ENCODE measurements at regions not wholly inside any gene's neighbourhood (a gene's known extent, or its start where the extent isn't known, plus 50 kb on each side); places are given as distances from the start of the nearest gene placed in this dataset.
A peak's percentile ranks its signal among the peaks of the same experiment; 100 is the strongest.
"Not testable (repeated sequence)": the region's sequence is repeated elsewhere in the genome, so short reads cannot be mapped to it uniquely, and the experiment has no call there.

- Mint-ChIP-seq H3K4me3 (no peak overlapping the region), H3K36me3 (no peaks in the 10 kb centered on the region), H3K27me3 (no peaks in the 10 kb centered on the region), H3K27ac (no peak overlapping the region), H3K9me3 (peaks cover 3 to 20% (median 5%) of the 10 kb centered on the region in 8 donors), H3K4me1 (peaks cover 0 to under 1% (median under 1%) of the 10 kb centered on the region in 4 donors)
- no peak overlapping the region for H3K27ac ChIP-seq (ENCODE audit: low read depth, low read length)
- ChIA-PET CTCF (ENCODE audit: partially characterized antibody) (interaction anchor here (1.4 to 1.5 kb wide), 2 partner anchors 11 to 13 kb away, joined by 3 read pairs; no protein-coding TSS in a partner anchor), POLR2A (ENCODE audit: partially characterized antibody) (interaction anchor here (1.2 kb wide), 1 partner anchor 9 kb away, joined by 3 read pairs; no protein-coding TSS in a partner anchor)
- no peak for DNase-seq
- H3K27me3 ChIP-seq (ENCODE audit: insufficient read depth, low read length): no peaks in the 10 kb centered on the region
- no peaks in the 10 kb centered on the region for H3K9me3 ChIP-seq (ENCODE audit: control insufficient read depth in 1 of 2, low read length in 2 of 2)
- H3K36me3 ChIP-seq (ENCODE audit: insufficient read depth, low read length): no peaks in the 10 kb centered on the region
- no peaks in the 10 kb centered on the region for H3K4me1 ChIP-seq (ENCODE audit: insufficient read depth, low read length)
- H3K4me3 ChIP-seq (ENCODE audit: low read length in 2 of 2): no peak overlapping the region
- intact Hi-C loops (cut with micrococcal nuclease): no loop called here
Observed at GRCh38 chr5:100676817-100677631, 141.8 kb downstream of the FAM174A start.

GRCh38 chr5:100682625-100683024 is 147.5 kb downstream of the FAM174A start:
- no peak for DNase-seq
- no peaks in the 10 kb centered on the region for H3K36me3 ChIP-seq (ENCODE audit: insufficient read depth, low read length)
- Mint-ChIP-seq H3K36me3 (peaks cover 2 to 8% of the 10 kb centered on the region in 2 donors), H3K27ac (peak overlapping the region in 2 of 7 donors; percentile 14 to 47), H3K4me3 (no peak overlapping the region), H3K9me3 (peaks cover 5 to 46% (median 27%) of the 10 kb centered on the region in 8 donors), H3K4me1 (peaks cover 0 to 2% (median under 1%) of the 10 kb centered on the region in 4 donors), H3K27me3 (no peaks in the 10 kb centered on the region)
- H3K27ac ChIP-seq (ENCODE audit: low read depth, low read length): no peak overlapping the region
- intact Hi-C loops (cut with micrococcal nuclease): no loop called here
- no peaks in the 10 kb centered on the region for H3K4me1 ChIP-seq (ENCODE audit: insufficient read depth, low read length)
- CTCF ChIA-PET (ENCODE audit: partially characterized antibody): no interaction called here
- H3K27me3 ChIP-seq (ENCODE audit: insufficient read depth, low read length): no peaks in the 10 kb centered on the region
- H3K4me3 ChIP-seq (ENCODE audit: low read length in 2 of 2): no peak overlapping the region
- POLR2A ChIA-PET (ENCODE audit: partially characterized antibody): no interaction called here
- peaks cover 0 to 8% of the 10 kb centered on the region in 2 donors for H3K9me3 ChIP-seq (ENCODE audit: control insufficient read depth in 1 of 2, low read length in 2 of 2)

GRCh38 chr5:100683881-100684280 is 148.7 kb downstream of the FAM174A start:
- intact Hi-C loops (cut with micrococcal nuclease): no loop called here
- CTCF ChIA-PET (ENCODE audit: partially characterized antibody): interaction anchor here (1.1 kb wide), 1 partner anchor 24 kb away, joined by 3 read pairs; no protein-coding TSS in a partner anchor
- peaks cover 2 to 8% of the 10 kb centered on the region in 2 donors for H3K36me3 Mint-ChIP-seq

GRCh38 chr5:100685122-100685521 is 149.9 kb downstream of the FAM174A start:
- intact Hi-C loops (cut with micrococcal nuclease); CTCF ChIA-PET (ENCODE audit: partially characterized antibody); H3K27me3 ChIP-seq (ENCODE audit: insufficient read depth, low read length); H3K27ac Mint-ChIP-seq; POLR2A ChIA-PET (ENCODE audit: partially characterized antibody); H3K27ac ChIP-seq (ENCODE audit: low read depth, low read length); H3K9me3 ChIP-seq (ENCODE audit: control insufficient read depth in 1 of 2, low read length in 2 of 2); H3K36me3 ChIP-seq (ENCODE audit: insufficient read depth, low read length); H3K36me3 Mint-ChIP-seq; H3K4me1 ChIP-seq (ENCODE audit: insufficient read depth, low read length); H3K27me3 Mint-ChIP-seq; H3K4me3 ChIP-seq (ENCODE audit: low read length in 2 of 2); H3K4me3 Mint-ChIP-seq; H3K4me1 Mint-ChIP-seq; DNase-seq: not testable (repeated sequence)
- H3K9me3 Mint-ChIP-seq: peaks cover 2 to 39% (median 26%) of the 10 kb centered on the region in 8 donors

More at GRCh38 chr5:100683881-100684280, 148.7 kb downstream of the FAM174A start:
- Histone ChIP-seq H3K27me3 (ENCODE audit: insufficient read depth, low read length) (no peaks in the 10 kb centered on the region), H3K27ac (ENCODE audit: low read depth, low read length) (no peak overlapping the region), H3K4me1 (ENCODE audit: insufficient read depth, low read length) (no peaks in the 10 kb centered on the region), H3K9me3 (ENCODE audit: control insufficient read depth in 1 of 2, low read length in 2 of 2) (peaks cover 0 to 8% of the 10 kb centered on the region in 2 donors), H3K4me3 (ENCODE audit: low read length in 2 of 2) (no peak overlapping the region), H3K36me3 (ENCODE audit: insufficient read depth, low read length) (no peaks in the 10 kb centered on the region)
- no peak overlapping the region for H3K4me3 Mint-ChIP-seq
- DNase-seq: no peak
- POLR2A ChIA-PET (ENCODE audit: partially characterized antibody): no interaction called here
- H3K4me1 Mint-ChIP-seq: peaks cover 0 to 2% (median under 1%) of the 10 kb centered on the region in 4 donors
- peaks cover 5 to 46% (median 27%) of the 10 kb centered on the region in 8 donors for H3K9me3 Mint-ChIP-seq
- no peak overlapping the region for H3K27ac Mint-ChIP-seq
- H3K27me3 Mint-ChIP-seq: no peaks in the 10 kb centered on the region

GRCh38 chr5:100688834-100689233 is 153.7 kb downstream of the FAM174A start:
- H3K4me1 Mint-ChIP-seq; intact Hi-C loops (cut with micrococcal nuclease); H3K9me3 ChIP-seq (ENCODE audit: control insufficient read depth in 1 of 2, low read length in 2 of 2); H3K27me3 ChIP-seq (ENCODE audit: insufficient read depth, low read length); H3K4me1 ChIP-seq (ENCODE audit: insufficient read depth, low read length); H3K4me3 ChIP-seq (ENCODE audit: low read length in 2 of 2); H3K36me3 ChIP-seq (ENCODE audit: insufficient read depth, low read length); H3K27ac Mint-ChIP-seq; H3K27ac ChIP-seq (ENCODE audit: low read depth, low read length); POLR2A ChIA-PET (ENCODE audit: partially characterized antibody); DNase-seq; H3K36me3 Mint-ChIP-seq; H3K4me3 Mint-ChIP-seq; H3K27me3 Mint-ChIP-seq; H3K9me3 Mint-ChIP-seq: not testable (repeated sequence)
- CTCF ChIA-PET (ENCODE audit: partially characterized antibody): interaction anchor here (0.9 to 1.2 kb wide), 2 partner anchors 10 to 12 kb away, joined by 3 read pairs; no protein-coding TSS in a partner anchor

GRCh38 chr5:100690036-100690560 is 154.9 kb downstream of the FAM174A start:
- H3K27ac ChIP-seq (ENCODE audit: low read depth, low read length): no peak overlapping the region
- POLR2A ChIA-PET (ENCODE audit: partially characterized antibody): no interaction called here
- Mint-ChIP-seq H3K4me3 (no peak overlapping the region), H3K9me3 (peaks cover 0 to 2% (median 0%) of the 10 kb centered on the region in 8 donors), H3K27ac (no peak overlapping the region), H3K36me3 (no peaks in the 10 kb centered on the region), H3K4me1 (peaks cover 0 to 4% (median 0%) of the 10 kb centered on the region in 4 donors), H3K27me3 (no peaks in the 10 kb centered on the region)
- no peak for DNase-seq
- CTCF ChIA-PET (ENCODE audit: partially characterized antibody): interaction anchor here (0.7 to 1.3 kb wide), 3 partner anchors 8 to 14 kb away, joined by 3 read pairs; no protein-coding TSS in a partner anchor
- no peaks in the 10 kb centered on the region for H3K36me3 ChIP-seq (ENCODE audit: insufficient read depth, low read length)
- H3K4me1 ChIP-seq (ENCODE audit: insufficient read depth, low read length): no peaks in the 10 kb centered on the region
- intact Hi-C loops (cut with micrococcal nuclease): no loop called here
- H3K27me3 ChIP-seq (ENCODE audit: insufficient read depth, low read length): no peaks in the 10 kb centered on the region
- H3K9me3 ChIP-seq (ENCODE audit: control insufficient read depth in 1 of 2, low read length in 2 of 2): no peaks in the 10 kb centered on the region
- H3K4me3 ChIP-seq (ENCODE audit: low read length in 2 of 2): no peak overlapping the region

- H3K4me1 ChIP-seq (ENCODE audit: insufficient read depth, low read length): no peaks in the 10 kb centered on the region
- H3K27me3 ChIP-seq (ENCODE audit: insufficient read depth, low read length): no peaks in the 10 kb centered on the region
- no peaks in the 10 kb centered on the region for H3K36me3 Mint-ChIP-seq
- intact Hi-C loops (cut with micrococcal nuclease): no loop called here
- H3K9me3 ChIP-seq (ENCODE audit: control insufficient read depth in 1 of 2, low read length in 2 of 2): no peaks in the 10 kb centered on the region
- no peak overlapping the region for H3K27ac ChIP-seq (ENCODE audit: low read depth, low read length)
- no peaks in the 10 kb centered on the region for H3K27me3 Mint-ChIP-seq
- no peak for DNase-seq
- POLR2A ChIA-PET (ENCODE audit: partially characterized antibody): no interaction called here
- peaks cover 0 to 4% (median 0%) of the 10 kb centered on the region in 4 donors for H3K4me1 Mint-ChIP-seq
- peaks cover 0 to 2% (median 0%) of the 10 kb centered on the region in 8 donors for H3K9me3 Mint-ChIP-seq
- no peak overlapping the region for H3K4me3 Mint-ChIP-seq
- no peak overlapping the region for H3K27ac Mint-ChIP-seq
- H3K4me3 ChIP-seq (ENCODE audit: low read length in 2 of 2): no peak overlapping the region
- CTCF ChIA-PET (ENCODE audit: partially characterized antibody): no interaction called here
- no peaks in the 10 kb centered on the region for H3K36me3 ChIP-seq (ENCODE audit: insufficient read depth, low read length)
Observed at GRCh38 chr5:100691085-100691484, 155.9 kb downstream of the FAM174A start.
